ENCODE measurements at regions not wholly inside any gene's neighbourhood (a gene's known extent, or its start where the extent isn't known, plus 50 kb on each side); places are given as distances from the start of the nearest gene placed in this dataset.

DNA sequence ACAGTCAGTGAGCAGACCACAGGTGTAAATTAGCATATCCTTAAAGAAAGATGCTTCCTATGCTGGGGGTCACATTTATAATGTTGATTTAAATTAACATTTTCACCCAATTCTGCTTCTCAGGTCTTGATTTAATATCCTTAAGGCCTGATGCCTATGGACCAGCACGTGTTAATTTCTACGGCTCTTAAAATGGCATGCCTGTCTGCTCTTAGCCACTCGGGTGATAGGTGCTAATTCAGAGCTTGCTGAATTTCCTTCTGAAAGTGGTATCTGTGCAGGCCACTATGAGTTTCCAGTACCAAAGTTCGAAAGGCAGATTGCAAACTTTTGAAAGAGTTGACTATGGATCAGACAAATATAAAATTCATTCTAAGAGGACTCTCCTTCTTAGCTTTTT, 487.4 kb upstream of the ADGRL2 start:
- TF ChIP-seq CTCF (IDR thresholded peaks at IDR 0.05) (no peak), TCF7L2 (IDR thresholded peaks at IDR 0.05; ENCODE audit: low read depth, low read length) (no peak), REST (IDR thresholded peaks at IDR 0.05; ENCODE audit: insufficient read depth in 1 of 2, low read depth in 2 of 2, low read length in 1 of 2) (no peak), SIN3A (IDR thresholded peaks at IDR 0.05; ENCODE audit: borderline replicate concordance, insufficient read depth, low read depth, low read length) (no peak)

All from Panc1 (cell line).